ENCODE measurements at regions not wholly inside any gene's neighbourhood (a gene's known extent, or its start where the extent isn't known, plus 50 kb on each side); places are given as distances from the start of the nearest gene placed in this dataset.
A peak's percentile ranks its signal among the peaks of the same experiment; 100 is the strongest.

DNA sequence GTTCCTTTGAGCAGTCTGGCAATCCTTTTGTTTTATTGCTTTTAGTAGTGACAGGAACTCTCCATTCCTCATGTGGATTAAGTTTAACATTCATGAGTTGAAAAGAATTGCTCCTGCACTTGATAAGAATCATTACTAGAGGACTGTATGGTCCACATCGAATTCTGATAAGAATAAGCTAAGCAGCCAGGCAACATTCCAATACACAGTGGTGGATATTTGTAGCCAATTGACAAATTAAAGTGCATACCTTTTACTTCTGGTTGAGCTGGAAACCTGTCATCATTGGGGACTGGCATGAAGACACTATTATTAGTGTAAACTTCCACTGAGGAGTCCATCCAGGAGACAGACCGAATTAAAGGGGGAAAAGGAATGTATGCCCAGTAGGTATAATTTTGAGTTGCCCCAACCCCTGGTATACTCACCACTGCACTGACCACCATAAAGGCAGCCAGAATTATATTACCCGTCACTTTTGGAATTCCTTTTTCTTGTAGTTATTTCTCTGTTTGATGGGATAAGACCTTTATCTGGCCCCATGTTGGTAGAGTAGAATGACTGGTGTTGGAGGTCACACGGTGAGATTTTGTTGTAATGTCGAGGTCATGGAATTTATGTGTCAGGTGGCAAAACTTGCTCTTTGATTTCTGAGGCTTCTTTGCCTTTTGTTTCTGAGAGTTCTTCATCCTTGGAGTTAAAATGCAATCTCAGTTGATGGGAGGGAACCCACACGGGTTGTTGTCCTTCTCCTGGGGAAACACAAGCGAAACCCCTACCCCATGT lies 72.1 kb upstream of the ARL4D start:
- TF ChIP-seq, protein P1, sequence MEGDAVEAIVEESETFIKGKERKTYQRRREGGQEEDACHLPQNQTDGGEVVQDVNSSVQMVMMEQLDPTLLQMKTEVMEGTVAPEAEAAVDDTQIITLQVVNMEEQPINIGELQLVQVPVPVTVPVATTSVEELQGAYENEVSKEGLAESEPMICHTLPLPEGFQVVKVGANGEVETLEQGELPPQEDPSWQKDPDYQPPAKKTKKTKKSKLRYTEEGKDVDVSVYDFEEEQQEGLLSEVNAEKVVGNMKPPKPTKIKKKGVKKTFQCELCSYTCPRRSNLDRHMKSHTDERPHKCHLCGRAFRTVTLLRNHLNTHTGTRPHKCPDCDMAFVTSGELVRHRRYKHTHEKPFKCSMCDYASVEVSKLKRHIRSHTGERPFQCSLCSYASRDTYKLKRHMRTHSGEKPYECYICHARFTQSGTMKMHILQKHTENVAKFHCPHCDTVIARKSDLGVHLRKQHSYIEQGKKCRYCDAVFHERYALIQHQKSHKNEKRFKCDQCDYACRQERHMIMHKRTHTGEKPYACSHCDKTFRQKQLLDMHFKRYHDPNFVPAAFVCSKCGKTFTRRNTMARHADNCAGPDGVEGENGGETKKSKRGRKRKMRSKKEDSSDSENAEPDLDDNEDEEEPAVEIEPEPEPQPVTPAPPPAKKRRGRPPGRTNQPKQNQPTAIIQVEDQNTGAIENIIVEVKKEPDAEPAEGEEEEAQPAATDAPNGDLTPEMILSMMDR (IDR thresholded peaks at IDR 0.05; ENCODE audit: borderline replicate concordance, insufficient read depth, low read depth, low read length) = no peak
- no peak overlapping the region for H3K4me3 ChIP-seq (ENCODE audit: low read depth, low read length)

DNA sequence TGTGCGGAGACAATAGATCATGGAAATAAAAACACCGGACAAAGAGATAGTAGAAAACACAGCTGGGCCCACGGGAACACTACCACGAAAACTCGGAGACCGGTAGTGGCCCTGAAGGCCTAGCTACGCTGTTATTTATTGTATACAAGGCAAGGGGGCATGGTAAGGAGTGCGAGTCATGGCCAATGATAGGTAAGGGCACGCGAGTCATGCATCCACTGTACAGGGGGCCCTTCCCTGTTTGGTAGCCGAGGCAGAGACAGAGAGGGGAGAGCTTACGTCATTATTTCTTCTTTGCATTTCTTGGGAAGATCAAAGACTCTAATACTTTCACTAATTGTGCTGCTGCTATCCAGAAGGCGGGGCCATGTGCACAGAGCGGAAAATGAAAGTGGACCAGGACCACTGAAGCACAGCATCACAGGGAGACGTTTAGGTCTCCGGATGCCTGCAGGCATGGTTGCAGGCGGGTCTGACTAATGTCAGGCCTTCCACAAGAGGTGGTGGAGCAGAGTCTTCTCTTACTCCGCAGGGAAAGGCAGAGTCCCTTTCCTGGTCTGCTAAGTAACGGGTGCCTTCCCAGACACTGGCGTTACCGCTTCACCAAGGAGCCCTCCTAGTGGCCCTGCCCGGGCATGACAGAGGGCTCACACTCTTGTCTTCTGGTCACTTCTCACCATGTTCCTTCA lies 74.4 kb upstream of the ARL4D start:
- TF ChIP-seq, protein P1 (IDR thresholded peaks at IDR 0.05; ENCODE audit: borderline replicate concordance, insufficient read depth, low read depth, low read length) = peak; percentile 36; the same call in 1 of the 2 replicates
- no peak overlapping the region for H3K4me3 ChIP-seq (ENCODE audit: low read depth, low read length)

DNA sequence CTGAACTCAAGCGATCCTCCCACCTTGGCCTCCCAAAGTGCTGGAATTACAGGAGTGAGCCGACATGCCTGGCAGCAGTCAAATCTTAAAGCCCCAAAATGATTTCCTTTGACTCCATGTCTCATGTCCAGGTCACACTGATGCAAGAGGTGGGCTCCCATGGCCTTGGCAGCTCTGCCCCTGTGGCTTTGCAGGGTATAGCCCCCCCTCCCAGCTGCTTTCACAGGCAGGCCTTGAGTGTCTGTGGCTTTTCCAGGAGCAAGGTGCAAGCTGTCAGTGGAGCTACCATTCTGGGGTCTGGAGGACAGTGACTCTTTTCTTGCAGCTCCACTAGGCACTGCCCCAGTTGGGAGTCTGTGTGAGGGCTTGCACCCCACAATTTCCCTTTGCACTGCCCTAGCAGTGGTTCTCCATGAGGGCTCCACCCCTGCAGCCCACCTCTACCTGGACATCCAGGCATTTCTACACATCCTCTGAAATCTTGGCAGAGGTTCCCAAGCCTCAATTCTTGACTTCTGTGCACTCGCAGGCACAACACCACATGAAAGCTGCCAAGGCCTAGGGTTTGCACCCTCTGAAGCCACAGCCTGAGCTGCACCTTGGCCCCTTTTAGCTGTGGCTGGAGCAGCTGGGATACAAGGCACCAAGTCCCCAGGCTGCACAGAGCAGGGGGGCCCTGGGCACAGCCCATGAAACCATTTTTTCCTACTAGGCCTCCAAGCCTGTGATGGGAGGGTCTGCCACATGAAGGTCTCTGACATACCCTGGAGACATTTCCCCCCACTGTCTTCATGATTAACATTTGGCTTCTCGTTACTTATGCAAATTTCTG lies 79.3 kb upstream of the ARL4D start:
- TF ChIP-seq, protein P1 (IDR thresholded peaks at IDR 0.05; ENCODE audit: borderline replicate concordance, insufficient read depth, low read depth, low read length) = no peak
- H3K4me3 ChIP-seq (ENCODE audit: low read depth, low read length) = no peak overlapping the region

DNA sequence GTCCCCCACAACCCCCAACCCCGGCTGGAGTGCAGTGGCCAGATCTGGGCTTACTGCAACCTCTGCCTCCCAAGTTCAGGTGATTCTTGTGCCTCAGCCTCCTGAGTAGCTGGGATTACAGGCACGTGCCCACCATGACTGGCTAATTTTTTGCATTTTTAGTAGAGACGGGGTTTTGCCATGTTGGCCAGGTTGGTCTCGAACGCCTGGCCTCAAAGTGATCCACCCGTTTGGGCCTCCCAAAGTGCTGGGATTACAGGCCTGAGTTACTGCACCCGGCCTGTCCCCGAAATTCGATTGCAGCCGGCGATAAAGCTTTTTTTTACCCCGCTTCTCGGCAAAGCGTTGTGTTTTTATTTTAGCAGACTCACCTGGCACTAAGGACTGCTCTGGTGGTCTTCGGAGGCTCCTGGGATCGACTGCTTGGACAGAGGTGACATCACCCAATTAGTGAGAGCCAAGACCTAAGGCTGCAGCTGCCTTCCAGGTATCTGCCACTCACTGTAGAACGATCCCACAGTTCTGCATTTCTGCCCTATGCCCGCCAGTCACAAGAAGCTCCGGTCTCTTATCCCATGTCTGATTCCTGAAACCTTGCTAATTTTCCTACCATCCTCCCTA lies 82.2 kb upstream of the ARL4D start:
- H3K4me3 ChIP-seq (ENCODE audit: low read depth, low read length) = no peak overlapping the region
- TF ChIP-seq, protein P1 (IDR thresholded peaks at IDR 0.05; ENCODE audit: borderline replicate concordance, insufficient read depth, low read depth, low read length) = no peak

DNA sequence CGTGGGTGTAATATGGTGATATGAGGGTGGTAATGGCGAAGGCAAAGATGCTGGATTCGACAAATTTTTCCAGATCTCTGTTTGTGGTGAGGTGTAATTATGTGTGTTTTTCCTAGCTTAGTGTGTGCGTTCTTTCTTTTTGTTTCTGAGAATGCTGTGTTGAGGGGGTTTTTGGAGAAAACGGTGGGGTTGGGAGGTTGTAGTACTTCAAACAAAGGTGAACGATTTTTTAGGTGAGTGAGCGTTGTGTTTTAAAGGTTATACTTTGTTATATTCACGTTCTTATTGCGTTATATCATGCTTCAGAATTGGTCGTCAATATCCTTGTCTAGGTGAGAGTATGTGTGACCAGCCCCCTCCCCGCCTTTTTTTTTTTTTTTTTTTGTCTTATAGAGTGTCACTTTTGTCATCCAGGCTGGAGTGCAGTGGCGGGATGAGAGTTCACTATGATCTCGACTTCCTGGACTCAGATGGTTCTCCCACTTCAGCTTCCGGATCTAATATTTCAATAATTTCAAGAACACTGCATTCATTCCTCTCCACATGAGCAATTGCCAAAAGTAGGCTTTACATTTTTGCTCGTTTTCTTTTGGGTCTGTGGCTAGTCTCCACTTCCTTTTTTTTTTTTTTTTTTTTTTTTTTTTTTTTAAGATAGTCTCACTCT lies 82.2 kb upstream of the RNU2-1 start:
- H3K4me3 ChIP-seq (ENCODE audit: low read depth, low read length) = no peak overlapping the region
- TF ChIP-seq, protein P1 (IDR thresholded peaks at IDR 0.05; ENCODE audit: borderline replicate concordance, insufficient read depth, low read depth, low read length) = no peak

DNA sequence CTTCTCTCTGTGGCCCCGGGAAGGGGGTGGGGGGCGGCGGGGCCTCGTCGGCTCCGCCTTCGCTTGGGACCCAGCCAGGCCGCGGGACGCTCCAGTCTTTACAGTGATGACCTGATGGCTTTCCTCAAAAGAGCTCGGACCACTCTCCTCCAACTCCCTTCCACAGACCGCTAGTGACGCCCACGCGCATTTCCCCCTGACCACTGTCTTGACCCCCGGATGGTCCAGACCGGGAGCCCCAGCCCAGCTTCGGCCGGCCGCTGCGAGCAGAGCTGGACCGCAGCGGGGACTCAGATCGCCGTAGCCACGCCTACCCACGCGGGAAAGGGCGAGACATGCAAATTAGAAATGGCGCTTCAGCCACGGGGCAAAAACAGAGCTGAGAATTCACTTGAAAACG lies 81.6 kb upstream of the RNU2-1 start:
- no peak overlapping the region for H3K4me3 ChIP-seq (ENCODE audit: low read depth, low read length)
- TF ChIP-seq, protein P1 (IDR thresholded peaks at IDR 0.05; ENCODE audit: borderline replicate concordance, insufficient read depth, low read depth, low read length) = no peak
